Posterior vena cava (tissue), 2 donors: ENCODE measurements at regions not wholly inside any gene's neighbourhood (a gene's known extent, or its start where the extent isn't known, plus 50 kb on each side); places are given as distances from the start of the nearest gene placed in this dataset.
"Not testable (repeated sequence)": the region's sequence is repeated elsewhere in the genome, so short reads cannot be mapped to it uniquely, and the experiment has no call there.

ENCODE experiments used
- DNase-seq: peaks from one replicate; pipeline ENCODE4 v3.0.0-alpha.2; 2020; ENCODE audit warnings: low spot score
- intact Hi-C, 2 donors: fragments of 100-400 bp; cut with DNase I; formaldehyde crosslinking; loops; one replicate each; pipeline versions ENCODE4 v1.14.1 to v1.14.2; 2022 to 2023
- donor health status: DM: yes; HTN: yes; CAD: no.
- donor health status: DM: yes; HTN: yes; CAD: no.

- no peak for DNase-seq
- intact Hi-C loops = no loop called here
Observed at GRCh38 chrX:114097866-114098265, 486.0 kb upstream of the HTR2C start.

- intact Hi-C loops = no loop called here
- DNase-seq = no peak
Observed at GRCh38 chrX:114097427-114097826, 486.5 kb upstream of the HTR2C start.

- DNase-seq = no peak
- intact Hi-C loops = no loop called here
Observed at GRCh38 chrX:114095789-114096188, 488.1 kb upstream of the HTR2C start.

GRCh38 chrX:114087543-114087942 lies 496.3 kb upstream of the HTR2C start:
- no peak for DNase-seq
- intact Hi-C loops = no loop called here

GRCh38 chrX:114077773-114078172 lies 506.1 kb upstream of the HTR2C start:
- intact Hi-C loops = no loop called here
- no peak for DNase-seq

GRCh38 chrX:114075073-114075673 lies 508.7 kb upstream of the HTR2C start:
- intact Hi-C loops = no loop called here
- no peak for DNase-seq

GRCh38 chrX:114073926-114074325 lies 510.0 kb upstream of the HTR2C start:
- no peak for DNase-seq
- intact Hi-C loops = no loop called here

GRCh38 chrX:114071412-114071811 lies 512.5 kb upstream of the HTR2C start:
- intact Hi-C loops = no loop called here
- DNase-seq = no peak

GRCh38 chrX:114065577-114066223 lies 518.2 kb upstream of the HTR2C start:
- DNase-seq = no peak
- intact Hi-C loops = no loop called here

- no peak for DNase-seq
- intact Hi-C loops = no loop called here
Observed at GRCh38 chrX:114061226-114061625, 522.7 kb upstream of the HTR2C start.

- no peak for DNase-seq
- intact Hi-C loops = no loop called here
Observed at GRCh38 chrX:114058988-114059418, 524.9 kb upstream of the HTR2C start.

- intact Hi-C loops, DNase-seq: not testable (repeated sequence)
Observed at GRCh38 chrX:114057422-114057821, 526.5 kb upstream of the HTR2C start.

- DNase-seq = no peak
- intact Hi-C loops = no loop called here
Observed at GRCh38 chrX:114051667-114052315, 532.1 kb upstream of the HTR2C start.

GRCh38 chrX:114050075-114050796 lies 533.6 kb upstream of the HTR2C start:
- DNase-seq = no peak
- intact Hi-C loops = no loop called here

GRCh38 chrX:114049063-114049462 lies 534.8 kb upstream of the HTR2C start:
- intact Hi-C loops = no loop called here
- no peak for DNase-seq

- intact Hi-C loops = no loop called here
- DNase-seq = no peak
Observed at GRCh38 chrX:114047558-114047957, 536.3 kb upstream of the HTR2C start.

GRCh38 chrX:114046695-114047279 lies 537.1 kb upstream of the HTR2C start:
- DNase-seq = no peak
- intact Hi-C loops = no loop called here

GRCh38 chrX:114041470-114041869 lies 542.4 kb upstream of the HTR2C start:
- not testable (repeated sequence) for DNase-seq

GRCh38 chrX:114040661-114041269 lies 543.1 kb upstream of the HTR2C start:
- intact Hi-C loops, DNase-seq: not testable (repeated sequence)

More at GRCh38 chrX:114041470-114041869, 542.4 kb upstream of the HTR2C start:
- intact Hi-C loops = not testable (repeated sequence)
